ENCODE measurements at regions not wholly inside any gene's neighbourhood (a gene's known extent, or its start where the extent isn't known, plus 50 kb on each side); places are given as distances from the start of the nearest gene placed in this dataset.

DNA sequence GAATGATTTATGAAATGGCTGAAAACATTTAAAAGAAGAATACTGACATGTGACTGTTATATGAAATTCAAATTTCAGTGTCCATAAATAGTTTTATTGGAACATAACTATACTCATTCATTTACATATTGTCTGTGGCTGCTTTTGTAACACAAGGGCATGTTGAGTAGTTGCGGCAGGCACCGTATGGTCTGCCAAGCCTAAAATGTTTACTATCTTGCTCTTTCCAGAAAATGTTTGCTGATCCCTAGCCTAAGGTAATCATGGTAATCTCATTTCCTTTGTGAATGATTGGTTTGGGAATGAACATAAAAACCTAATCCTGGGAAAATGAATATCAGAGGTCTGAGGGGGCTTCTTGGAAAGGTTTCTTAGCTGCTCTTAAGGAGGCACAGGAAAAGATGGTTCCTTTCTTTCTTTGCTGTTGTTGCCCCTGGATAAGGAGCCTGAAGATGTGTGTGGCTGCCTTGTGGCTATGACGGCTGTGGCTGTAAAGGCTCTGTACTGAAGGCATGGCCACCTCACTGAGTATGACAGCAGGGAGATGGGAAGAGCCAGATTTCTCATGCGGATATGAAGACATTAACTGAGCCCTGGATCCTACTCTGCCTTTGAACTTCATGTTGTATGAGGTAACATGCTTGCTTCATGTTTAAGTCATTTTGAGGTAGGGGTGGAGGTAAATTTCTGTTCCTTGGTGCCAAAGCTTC is 419.4 kb upstream of the CLINT1 start:
- no peak overlapping the region for H3K27ac ChIP-seq (replicated peaks)
- no peaks in the 10 kb centered on the region for H3K9me3 ChIP-seq (replicated peaks)
- no peak for TF ChIP-seq CTCF (IDR thresholded peaks at IDR 0.05; ENCODE audit: borderline replicate concordance)
- no peak for DNase-seq
- no peak overlapping the region for H3K4me3 ChIP-seq
- H3K36me3 ChIP-seq, result no peaks in the 10 kb centered on the region
- intact Hi-C loops (cut with micrococcal nuclease), result no loop called here
- no peaks in the 10 kb centered on the region for H3K4me1 ChIP-seq
- no peaks in the 10 kb centered on the region for H3K27me3 ChIP-seq (ENCODE audit: low read depth)

DNA sequence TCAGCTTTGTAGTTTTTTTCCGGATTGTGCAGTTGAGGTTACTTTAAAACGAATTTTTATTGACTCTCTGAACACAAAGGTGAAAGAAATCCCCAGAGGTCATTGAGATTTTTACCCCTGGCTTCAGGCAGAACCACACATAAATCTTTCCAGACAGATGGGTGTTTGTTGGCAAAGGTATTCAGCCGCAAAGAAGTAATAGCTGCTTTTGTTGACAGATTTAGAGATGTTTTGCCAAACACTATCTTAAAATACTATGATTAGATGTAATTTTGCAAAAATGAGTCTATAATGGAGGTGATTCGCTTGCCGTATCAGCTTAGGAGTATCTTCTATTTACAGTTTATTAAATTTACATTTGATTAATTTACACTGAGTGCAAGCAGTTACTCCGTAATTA is 418.3 kb upstream of the CLINT1 start:
- TF ChIP-seq CTCF (IDR thresholded peaks at IDR 0.05; ENCODE audit: borderline replicate concordance), result no peak
- intact Hi-C loops (cut with micrococcal nuclease), result no loop called here
- no peak overlapping the region for H3K4me3 ChIP-seq
- no peaks in the 10 kb centered on the region for H3K27me3 ChIP-seq (ENCODE audit: low read depth)
- H3K36me3 ChIP-seq, result no peaks in the 10 kb centered on the region
- DNase-seq, result no peak
- H3K9me3 ChIP-seq (replicated peaks), result no peaks in the 10 kb centered on the region
- no peaks in the 10 kb centered on the region for H3K4me1 ChIP-seq
- no peak overlapping the region for H3K27ac ChIP-seq (replicated peaks)

GRCh38 chr5:158276692-158277091 is 417.7 kb upstream of the CLINT1 start:
- Histone ChIP-seq H3K9me3 (replicated peaks) (no peaks in the 10 kb centered on the region), H3K4me3 (no peak overlapping the region), H3K27me3 (ENCODE audit: low read depth) (no peaks in the 10 kb centered on the region), H3K27ac (replicated peaks) (no peak overlapping the region), H3K4me1 (no peaks in the 10 kb centered on the region), H3K36me3 (no peaks in the 10 kb centered on the region)
- intact Hi-C loops (cut with micrococcal nuclease), result no loop called here
- no peak for TF ChIP-seq CTCF (IDR thresholded peaks at IDR 0.05; ENCODE audit: borderline replicate concordance)
- no peak for DNase-seq

DNA sequence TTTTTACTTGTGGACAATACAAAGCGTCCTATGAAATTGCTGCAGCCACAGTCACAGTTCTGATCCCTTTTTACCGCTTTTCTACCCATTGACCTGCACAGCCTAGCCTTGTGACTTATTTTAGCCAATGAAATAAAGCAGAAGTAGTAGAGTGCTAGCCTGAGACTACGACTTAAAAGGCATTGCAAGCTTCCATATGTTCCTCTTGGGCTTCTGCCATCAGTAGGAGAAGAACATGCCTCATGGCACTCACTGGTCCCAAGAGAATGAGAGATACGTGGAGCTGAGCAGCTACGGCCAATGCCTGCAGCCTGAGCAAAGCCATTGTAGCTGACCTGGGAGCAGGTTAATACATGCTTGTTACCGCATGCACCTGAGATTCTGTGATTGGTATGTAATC is 416.6 kb upstream of the CLINT1 start:
- no peak for TF ChIP-seq CTCF (IDR thresholded peaks at IDR 0.05; ENCODE audit: borderline replicate concordance)

GRCh38 chr5:158273035-158273434 is 414.1 kb upstream of the CLINT1 start:
- H3K4me1 ChIP-seq, result no peaks in the 10 kb centered on the region
- no peak overlapping the region for H3K4me3 ChIP-seq
- H3K27ac ChIP-seq (replicated peaks), result no peak overlapping the region
- no peaks in the 10 kb centered on the region for H3K36me3 ChIP-seq
- DNase-seq, result no peak
- intact Hi-C loops (cut with micrococcal nuclease), result no loop called here
- no peak for TF ChIP-seq CTCF (IDR thresholded peaks at IDR 0.05; ENCODE audit: borderline replicate concordance)
- H3K9me3 ChIP-seq (replicated peaks), result peaks cover 8% of the 10 kb centered on the region
- no peaks in the 10 kb centered on the region for H3K27me3 ChIP-seq (ENCODE audit: low read depth)

More for the DNA sequence above, 416.6 kb upstream of the CLINT1 start:
- Histone ChIP-seq H3K27me3 (ENCODE audit: low read depth) (no peaks in the 10 kb centered on the region), H3K4me1 (no peaks in the 10 kb centered on the region), H3K36me3 (no peaks in the 10 kb centered on the region), H3K9me3 (replicated peaks) (no peaks in the 10 kb centered on the region), H3K4me3 (no peak overlapping the region), H3K27ac (replicated peaks) (no peak overlapping the region)
- intact Hi-C loops (cut with micrococcal nuclease), result no loop called here
- DNase-seq, result no peak

Measured in left ventricle myocardium inferior (tissue), 1 donor.